ENCODE measurements at regions not wholly inside any gene's neighbourhood (a gene's known extent, or its start where the extent isn't known, plus 50 kb on each side); places are given as distances from the start of the nearest gene placed in this dataset.

GRCh38 chr2:54370405-54371104, 85.6 kb upstream of the SPTBN1 start:
- intact Hi-C loops (cut with DNase I) = no loop called here
- Histone ChIP-seq H3K36me3 (no peaks in the 10 kb centered on the region), H3K4me1 (peaks cover 24 to 36% (median 28%) of the 10 kb centered on the region in 4 donors), H3K9me3 (peaks cover 0 to 15% (median 7%) of the 10 kb centered on the region in 4 donors), H3K27me3 (no peaks in the 10 kb centered on the region), H3K27ac (replicated peaks in 1 of 4) (peak overlapping the region; percentile 38 to 69 (median 47)), H3K4me3 (no peak overlapping the region)
- 52% methylated on average over 7 of the region's 7 CpGs for WGBS
- DNase-seq (ENCODE audit: extremely low spot score) = no peak
- TF ChIP-seq CTCF (IDR thresholded peaks at IDR 0.05) (no peak), POLR2AphosphoS5 (IDR thresholded peaks at IDR 0.05) (peak in 1 of 2 donors; percentile 12), POLR2A (IDR thresholded peaks at IDR 0.05; ENCODE audit: low read depth) (no peak), EP300 (IDR thresholded peaks at IDR 0.05) (no peak)

GRCh38 chr2:54371460-54372065, 84.6 kb upstream of the SPTBN1 start:
- Histone ChIP-seq H3K4me3 (no peak overlapping the region), H3K9me3 (peaks cover 0 to 8% (median under 1%) of the 10 kb centered on the region in 4 donors), H3K27ac (replicated peaks in 1 of 4) (peak overlapping the region; percentile 38 to 69 (median 47)), H3K27me3 (no peaks in the 10 kb centered on the region), H3K4me1 (peaks cover 24 to 36% (median 28%) of the 10 kb centered on the region in 4 donors), H3K36me3 (no peaks in the 10 kb centered on the region)
- no peak for DNase-seq (ENCODE audit: extremely low spot score)
- WGBS = 83% methylated on average over 7 of the region's 7 CpGs
- no peak for TF ChIP-seq EP300 (IDR thresholded peaks at IDR 0.05)
- TF ChIP-seq POLR2AphosphoS5 (IDR thresholded peaks at IDR 0.05) = no peak
- TF ChIP-seq POLR2A (IDR thresholded peaks at IDR 0.05; ENCODE audit: low read depth) = no peak
- no peak for TF ChIP-seq CTCF (IDR thresholded peaks at IDR 0.05)
- intact Hi-C loops (cut with DNase I) = no loop called here

- Histone ChIP-seq H3K27me3 (no peaks in the 10 kb centered on the region), H3K4me1 (peaks cover 24 to 36% (median 28%) of the 10 kb centered on the region in 4 donors), H3K9me3 (peaks cover 0 to 6% (median 0%) of the 10 kb centered on the region in 4 donors), H3K36me3 (no peaks in the 10 kb centered on the region), H3K27ac (replicated peaks in 1 of 4) (no peak overlapping the region), H3K4me3 (no peak overlapping the region)
- DNase-seq (ENCODE audit: extremely low spot score) = no peak
- intact Hi-C loops (cut with DNase I) = no loop called here
- TF ChIP-seq POLR2AphosphoS5 (IDR thresholded peaks at IDR 0.05) (no peak), POLR2A (IDR thresholded peaks at IDR 0.05; ENCODE audit: low read depth) (no peak), EP300 (IDR thresholded peaks at IDR 0.05) (no peak), CTCF (IDR thresholded peaks at IDR 0.05) (no peak)
- 82% methylated on average over 4 of the region's 4 CpGs for WGBS
Observed at GRCh38 chr2:54372361-54372760, 83.8 kb upstream of the SPTBN1 start.

- DNase-seq (ENCODE audit: extremely low spot score) = no peak
- intact Hi-C loops (cut with DNase I) = no loop called here
- H3K9me3 ChIP-seq = no peaks in the 10 kb centered on the region
- TF ChIP-seq CTCF (IDR thresholded peaks at IDR 0.05) (no peak), POLR2A (IDR thresholded peaks at IDR 0.05; ENCODE audit: low read depth) (no peak), EP300 (IDR thresholded peaks at IDR 0.05) (no peak), POLR2AphosphoS5 (IDR thresholded peaks at IDR 0.05) (no peak)
- H3K27ac ChIP-seq (replicated peaks in 1 of 4) = no peak overlapping the region
- H3K4me1 ChIP-seq = peaks cover 24 to 36% (median 28%) of the 10 kb centered on the region in 4 donors
- no peak overlapping the region for H3K4me3 ChIP-seq
- H3K36me3 ChIP-seq = no peaks in the 10 kb centered on the region
- no peaks in the 10 kb centered on the region for H3K27me3 ChIP-seq
- WGBS = 80% methylated on average over 3 of the region's 3 CpGs
Observed at GRCh38 chr2:54373855-54374254, 82.3 kb upstream of the SPTBN1 start.
